GM23338 (cell line): ENCODE measurements at regions not wholly inside any gene's neighbourhood (a gene's known extent, or its start where the extent isn't known, plus 50 kb on each side); places are given as distances from the start of the nearest gene placed in this dataset.

Source experiments
- CREB1 ChIP-seq: fragments of 250-450 bp; sonication (Bioruptor Pico); IDR thresholded peaks from 2 replicates; pipeline ENCODE4 v1.5.0; 2020; ENCODE audit warnings: low read depth, mild to moderate bottlenecking, moderate library complexity
- ETS1 ChIP-seq: IDR thresholded peaks from 2 replicates; pipeline ENCODE4 v1.6.1; 2016; ENCODE audit warnings: antibody characterized with exemption
- EZH2 ChIP-seq: fragments of 200-600 bp; sonication (generic); IDR thresholded peaks from one replicate; pipeline ENCODE4 v1.8.0; 2017; ENCODE audit warnings: antibody characterized with exemption, mild to moderate bottlenecking, low read depth; ENCODE audit not compliant: unreplicated experiment
- EZH2phosphoT487 ChIP-seq: fragments of 200-600 bp; sonication (generic); IDR thresholded peaks from one replicate; pipeline ENCODE4 v1.8.1; 2018; ENCODE audit warnings: antibody characterized with exemption; ENCODE audit not compliant: unreplicated experiment
- POLR2AphosphoS5 ChIP-seq: IDR thresholded peaks from 2 replicates; pipeline ENCODE4 v1.6.1; 2016; ENCODE audit warnings: antibody characterized with exemption, low read depth
- ZNF114 ChIP-seq: fragments of 250-450 bp; sonication (Bioruptor Pico); IDR thresholded peaks from 2 replicates; pipeline ENCODE4 v1.5.0; 2020; ENCODE audit warnings: mild to moderate bottlenecking, moderate library complexity
- TF ChIP-seq, protein P1 (sequence below), 2 experiments: fragments of 200-600 bp in 1 of 2; sonication (generic) in 1 of 2; conservative IDR thresholded peaks; 2 replicates each; pipeline versions ENCODE4 v1.5.1 to v1.6.1; 2016 to 2017; ENCODE audit warnings: antibody characterized with exemption in 2 of 2, low read depth in 2 of 2, mild to moderate bottlenecking in 2 of 2, moderate library complexity in 1 of 2
- TF ChIP-seq, protein P2 (sequence below): IDR thresholded peaks from one replicate; pipeline ENCODE4 v1.6.1; 2018; ENCODE audit warnings: antibody characterized with exemption; ENCODE audit not compliant: unreplicated experiment

DNA sequence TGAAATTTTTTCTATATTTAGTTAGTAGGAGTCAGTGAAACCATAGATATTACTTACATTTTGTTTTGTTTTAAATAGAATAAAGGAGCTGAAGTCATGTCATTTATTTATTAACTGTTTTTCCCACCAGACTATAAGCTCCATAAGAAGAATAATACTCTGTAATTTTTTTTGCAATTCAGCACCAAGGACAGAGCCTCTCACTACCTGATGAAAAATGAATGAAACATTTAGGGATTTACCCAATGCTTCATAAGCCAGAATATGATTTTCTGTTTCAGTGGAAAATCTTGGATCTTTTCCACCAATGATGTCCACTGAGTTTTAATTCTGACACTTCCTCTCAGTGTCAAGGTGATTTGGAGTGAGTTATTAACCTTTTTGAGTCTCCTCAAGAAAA, 624.9 kb upstream of the GRAMD2B start:
- TF ChIP-seq, protein P1, sequence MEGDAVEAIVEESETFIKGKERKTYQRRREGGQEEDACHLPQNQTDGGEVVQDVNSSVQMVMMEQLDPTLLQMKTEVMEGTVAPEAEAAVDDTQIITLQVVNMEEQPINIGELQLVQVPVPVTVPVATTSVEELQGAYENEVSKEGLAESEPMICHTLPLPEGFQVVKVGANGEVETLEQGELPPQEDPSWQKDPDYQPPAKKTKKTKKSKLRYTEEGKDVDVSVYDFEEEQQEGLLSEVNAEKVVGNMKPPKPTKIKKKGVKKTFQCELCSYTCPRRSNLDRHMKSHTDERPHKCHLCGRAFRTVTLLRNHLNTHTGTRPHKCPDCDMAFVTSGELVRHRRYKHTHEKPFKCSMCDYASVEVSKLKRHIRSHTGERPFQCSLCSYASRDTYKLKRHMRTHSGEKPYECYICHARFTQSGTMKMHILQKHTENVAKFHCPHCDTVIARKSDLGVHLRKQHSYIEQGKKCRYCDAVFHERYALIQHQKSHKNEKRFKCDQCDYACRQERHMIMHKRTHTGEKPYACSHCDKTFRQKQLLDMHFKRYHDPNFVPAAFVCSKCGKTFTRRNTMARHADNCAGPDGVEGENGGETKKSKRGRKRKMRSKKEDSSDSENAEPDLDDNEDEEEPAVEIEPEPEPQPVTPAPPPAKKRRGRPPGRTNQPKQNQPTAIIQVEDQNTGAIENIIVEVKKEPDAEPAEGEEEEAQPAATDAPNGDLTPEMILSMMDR (conservative IDR thresholded peaks at IDR 0.05; ENCODE audit: low read depth in 2 of 2): no peak
- no peak for TF ChIP-seq EZH2phosphoT487
- no peak for TF ChIP-seq EZH2
- TF ChIP-seq CREB1 (CRISPR knock-in tag): no peak
- no peak for TF ChIP-seq POLR2AphosphoS5
- no peak for TF ChIP-seq ZNF114 (CRISPR knock-in tag)
- TF ChIP-seq, protein P2, sequence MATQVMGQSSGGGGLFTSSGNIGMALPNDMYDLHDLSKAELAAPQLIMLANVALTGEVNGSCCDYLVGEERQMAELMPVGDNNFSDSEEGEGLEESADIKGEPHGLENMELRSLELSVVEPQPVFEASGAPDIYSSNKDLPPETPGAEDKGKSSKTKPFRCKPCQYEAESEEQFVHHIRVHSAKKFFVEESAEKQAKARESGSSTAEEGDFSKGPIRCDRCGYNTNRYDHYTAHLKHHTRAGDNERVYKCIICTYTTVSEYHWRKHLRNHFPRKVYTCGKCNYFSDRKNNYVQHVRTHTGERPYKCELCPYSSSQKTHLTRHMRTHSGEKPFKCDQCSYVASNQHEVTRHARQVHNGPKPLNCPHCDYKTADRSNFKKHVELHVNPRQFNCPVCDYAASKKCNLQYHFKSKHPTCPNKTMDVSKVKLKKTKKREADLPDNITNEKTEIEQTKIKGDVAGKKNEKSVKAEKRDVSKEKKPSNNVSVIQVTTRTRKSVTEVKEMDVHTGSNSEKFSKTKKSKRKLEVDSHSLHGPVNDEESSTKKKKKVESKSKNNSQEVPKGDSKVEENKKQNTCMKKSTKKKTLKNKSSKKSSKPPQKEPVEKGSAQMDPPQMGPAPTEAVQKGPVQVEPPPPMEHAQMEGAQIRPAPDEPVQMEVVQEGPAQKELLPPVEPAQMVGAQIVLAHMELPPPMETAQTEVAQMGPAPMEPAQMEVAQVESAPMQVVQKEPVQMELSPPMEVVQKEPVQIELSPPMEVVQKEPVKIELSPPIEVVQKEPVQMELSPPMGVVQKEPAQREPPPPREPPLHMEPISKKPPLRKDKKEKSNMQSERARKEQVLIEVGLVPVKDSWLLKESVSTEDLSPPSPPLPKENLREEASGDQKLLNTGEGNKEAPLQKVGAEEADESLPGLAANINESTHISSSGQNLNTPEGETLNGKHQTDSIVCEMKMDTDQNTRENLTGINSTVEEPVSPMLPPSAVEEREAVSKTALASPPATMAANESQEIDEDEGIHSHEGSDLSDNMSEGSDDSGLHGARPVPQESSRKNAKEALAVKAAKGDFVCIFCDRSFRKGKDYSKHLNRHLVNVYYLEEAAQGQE: peak; percentile 76
- TF ChIP-seq ETS1: no peak
